Fibroblast of lung (primary cell): ENCODE measurements at regions not wholly inside any gene's neighbourhood (a gene's known extent, or its start where the extent isn't known, plus 50 kb on each side); places are given as distances from the start of the nearest gene placed in this dataset.

Experiments used
- CTCF ChIP-seq, 2 donors: IDR thresholded peaks in 1 of 2; conservative IDR thresholded peaks in 1 of 2; 1 replicate in 1 of 2; 2 replicates in 1 of 2; pipeline ENCODE4 v1.5.1; 2011 to 2012; ENCODE audit warnings: low read length in 2 of 2, control low read depth in 1 of 2, inconsistent platforms in 1 of 2, low read depth in 1 of 2, mild to moderate bottlenecking in 1 of 2
- EZH2 ChIP-seq: IDR thresholded peaks from 2 replicates; pipeline ENCODE4 v1.5.1; 2012; ENCODE audit warnings: low read length, control low read depth, mild to moderate bottlenecking; ENCODE audit errors: missing control alignments

- TF ChIP-seq CTCF (conservative IDR thresholded peaks at IDR 0.05 in 1 of 2, IDR thresholded peaks at IDR 0.05 in 1 of 2; ENCODE audit: low read depth in 1 of 2, low read length in 2 of 2) (no peak), EZH2 (no peak)
Observed at GRCh38 chr2:12168791-12169388, 422.5 kb downstream of the LPIN1 start.
